HG03108 (cell line): ENCODE measurements at regions not wholly inside any gene's neighbourhood (a gene's known extent, or its start where the extent isn't known, plus 50 kb on each side); places are given as distances from the start of the nearest gene placed in this dataset.
"Not testable (repeated sequence)": the region's sequence is repeated elsewhere in the genome, so short reads cannot be mapped to it uniquely, and the experiment has no call there.

Source experiments
- ATAC-seq: cut with Tn5 transposase; IDR thresholded peaks from one replicate; pipeline ENCODE4 v1.9.1; 2021; ENCODE audit warnings: moderate library complexity; ENCODE audit not compliant: unreplicated experiment

- ATAC-seq = no peak
These were observed 61.5 kb downstream of the PRSS23 start for GRCh38 chr11:86861810-86862209.

- no peak for ATAC-seq
These were observed 63.1 kb downstream of the PRSS23 start for GRCh38 chr11:86863476-86863875.

DNA sequence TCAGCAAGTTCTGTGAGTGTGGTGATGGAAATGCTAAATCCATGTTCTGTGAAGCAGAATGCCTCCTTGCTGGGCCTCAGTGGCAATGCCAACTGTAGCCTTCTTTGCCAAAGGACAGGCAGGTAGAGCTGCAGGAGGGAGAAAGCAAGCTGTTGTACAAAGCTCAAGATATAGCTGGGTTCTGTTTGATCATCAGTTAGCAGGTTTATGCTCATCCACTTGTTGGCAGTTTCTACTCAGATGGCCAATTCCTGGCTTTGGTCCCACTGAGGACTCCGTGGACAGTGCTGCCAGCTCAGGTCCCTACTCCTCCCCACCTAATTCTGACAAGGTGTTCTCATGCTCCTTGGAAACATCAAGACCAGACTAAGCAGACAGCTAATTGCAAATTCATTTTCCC lies 65.1 kb downstream of the PRSS23 start:
- ATAC-seq = no peak

DNA sequence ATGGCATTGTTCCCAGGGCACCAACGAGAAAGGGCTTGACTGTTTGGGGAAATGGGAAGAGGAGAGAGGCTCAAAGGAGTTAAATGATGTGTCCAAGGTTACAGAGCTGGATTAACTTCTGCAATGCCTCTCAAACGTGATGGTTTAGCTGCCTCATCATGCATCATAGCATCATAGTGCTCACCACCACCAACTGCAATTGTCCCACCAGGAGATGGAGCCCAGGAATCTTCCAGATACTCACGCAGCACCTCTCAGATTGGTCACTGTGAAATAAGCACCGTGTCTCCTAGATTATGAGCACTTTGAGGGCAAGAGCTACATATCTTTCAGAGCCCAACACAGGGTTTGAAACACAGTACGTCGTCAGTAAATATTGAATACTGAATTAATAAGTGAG lies 69.2 kb downstream of the PRSS23 start:
- ATAC-seq = no peak

GRCh38 chr11:86869966-86870570 lies 69.7 kb downstream of the PRSS23 start:
- peak; percentile 58 for ATAC-seq

- no peak for ATAC-seq
These were observed 73.3 kb downstream of the PRSS23 start for GRCh38 chr11:86873573-86874083.

DNA sequence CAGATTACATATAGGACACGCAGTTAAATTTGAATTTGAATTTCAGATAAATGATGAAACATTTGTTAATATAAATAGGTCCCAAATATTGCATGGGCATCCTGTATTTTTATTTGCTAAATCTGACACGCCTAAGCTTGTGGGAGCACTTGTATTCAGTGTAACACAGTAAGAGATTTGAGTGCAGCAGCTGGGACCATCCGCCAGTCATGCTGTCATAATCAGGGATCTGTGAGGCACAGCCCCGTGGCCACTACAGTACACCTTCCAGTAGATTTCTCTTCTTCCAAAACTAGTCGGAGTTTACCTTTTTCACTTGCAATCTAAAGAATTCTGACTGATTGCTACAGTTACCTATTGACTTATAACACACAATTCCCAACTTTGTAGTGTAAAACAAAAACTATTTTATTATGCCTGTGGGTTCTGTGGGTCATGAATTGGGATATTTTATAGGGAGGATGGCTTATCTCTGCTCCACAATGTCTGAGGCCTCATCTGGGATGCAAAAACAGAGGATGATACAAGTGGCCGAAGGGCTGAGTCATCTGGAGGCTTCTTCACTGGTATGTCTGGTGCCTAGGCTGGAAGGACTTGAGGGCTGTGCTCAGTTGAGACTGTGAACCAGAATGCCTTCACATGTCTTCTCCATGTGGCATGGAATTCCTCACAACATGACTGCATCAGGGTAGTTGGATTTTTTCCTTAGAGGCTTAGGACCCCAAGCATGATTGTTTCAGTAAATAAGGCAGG lies 74.1 kb downstream of the PRSS23 start:
- no peak for ATAC-seq

DNA sequence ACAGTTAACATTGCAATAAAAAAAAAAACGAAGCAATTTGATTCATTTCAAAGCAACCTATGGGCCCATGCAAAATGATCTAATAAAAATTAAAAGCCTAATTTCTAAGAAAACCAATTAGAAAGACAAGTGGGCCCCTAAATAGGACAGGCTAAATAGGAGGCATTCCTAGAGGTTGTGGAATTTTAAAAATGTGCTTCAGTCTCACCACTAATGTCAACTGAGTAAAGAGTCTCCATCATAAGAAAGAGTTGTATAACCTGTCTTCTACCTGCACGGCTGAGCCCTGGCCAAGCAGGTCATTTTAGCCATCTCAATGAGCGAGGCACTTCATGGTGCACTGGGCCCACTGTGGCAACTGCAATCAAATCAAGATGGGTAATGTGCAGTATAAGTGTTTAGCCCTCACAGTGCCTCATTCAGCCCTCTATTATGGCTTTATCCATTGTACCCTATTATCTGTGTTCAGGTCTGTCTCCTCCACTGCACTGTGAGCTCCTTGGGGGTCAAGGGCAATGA lies 76.4 kb downstream of the PRSS23 start:
- no peak for ATAC-seq

DNA sequence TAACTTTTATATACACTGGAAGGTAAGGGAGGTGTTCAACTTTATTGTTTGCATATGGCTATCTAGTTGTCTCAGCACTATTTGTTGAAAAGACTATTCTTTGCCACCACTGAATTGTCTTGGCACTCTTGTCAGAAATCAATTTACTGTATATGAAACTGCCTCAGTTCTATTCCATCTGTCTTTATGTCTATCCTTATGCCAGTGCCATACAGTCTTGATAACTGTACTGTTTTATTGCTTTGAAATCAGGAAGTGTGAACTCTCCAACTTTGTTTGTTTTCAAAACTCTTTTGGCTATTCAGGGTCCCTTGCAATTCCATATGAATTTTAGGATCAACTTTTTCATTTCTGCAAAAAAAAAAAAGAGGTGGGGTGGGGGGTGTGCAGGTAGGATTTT lies 77.2 kb downstream of the PRSS23 start:
- ATAC-seq = no peak

DNA sequence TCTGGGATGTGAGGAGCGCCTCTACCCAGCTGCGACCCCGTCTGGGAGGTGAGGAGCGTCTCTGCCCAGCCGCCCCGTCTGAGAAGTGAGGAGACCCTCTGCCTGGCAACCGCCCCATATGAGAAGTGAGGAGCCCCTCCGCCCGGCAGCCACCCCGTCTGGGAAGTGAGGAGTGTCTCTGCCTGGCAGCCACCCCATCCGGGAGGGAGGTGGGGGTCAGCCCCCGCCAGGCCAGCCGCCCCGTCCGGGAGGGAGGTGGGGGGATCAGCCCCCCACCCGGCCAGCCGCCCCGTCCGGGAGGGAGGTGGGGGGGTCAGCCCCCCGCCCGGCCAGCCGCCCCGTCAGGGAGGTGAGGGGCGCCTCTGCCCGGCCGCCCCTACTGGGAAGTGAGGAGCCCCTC lies 76.0 kb downstream of the FZD4 start:
- not testable (repeated sequence) for ATAC-seq

DNA sequence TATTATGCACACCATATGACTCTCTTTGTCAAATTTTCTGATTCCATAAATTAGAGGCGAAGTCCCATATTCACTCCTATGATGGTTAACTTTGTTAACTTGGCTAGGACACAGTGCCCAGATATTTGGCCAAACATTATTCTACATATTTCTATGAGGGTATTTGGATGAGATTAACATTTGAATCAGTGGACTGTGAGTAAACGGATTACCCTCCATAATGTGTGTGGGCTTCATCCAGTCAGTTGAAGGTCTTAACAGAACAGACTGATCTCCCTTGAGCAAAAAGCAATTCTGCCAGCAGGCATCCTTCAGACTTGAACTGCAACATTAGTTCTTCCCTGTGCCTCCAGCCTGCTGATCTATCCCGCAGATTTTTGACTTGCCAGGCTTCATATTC lies 69.9 kb downstream of the FZD4 start:
- ATAC-seq = no peak

DNA sequence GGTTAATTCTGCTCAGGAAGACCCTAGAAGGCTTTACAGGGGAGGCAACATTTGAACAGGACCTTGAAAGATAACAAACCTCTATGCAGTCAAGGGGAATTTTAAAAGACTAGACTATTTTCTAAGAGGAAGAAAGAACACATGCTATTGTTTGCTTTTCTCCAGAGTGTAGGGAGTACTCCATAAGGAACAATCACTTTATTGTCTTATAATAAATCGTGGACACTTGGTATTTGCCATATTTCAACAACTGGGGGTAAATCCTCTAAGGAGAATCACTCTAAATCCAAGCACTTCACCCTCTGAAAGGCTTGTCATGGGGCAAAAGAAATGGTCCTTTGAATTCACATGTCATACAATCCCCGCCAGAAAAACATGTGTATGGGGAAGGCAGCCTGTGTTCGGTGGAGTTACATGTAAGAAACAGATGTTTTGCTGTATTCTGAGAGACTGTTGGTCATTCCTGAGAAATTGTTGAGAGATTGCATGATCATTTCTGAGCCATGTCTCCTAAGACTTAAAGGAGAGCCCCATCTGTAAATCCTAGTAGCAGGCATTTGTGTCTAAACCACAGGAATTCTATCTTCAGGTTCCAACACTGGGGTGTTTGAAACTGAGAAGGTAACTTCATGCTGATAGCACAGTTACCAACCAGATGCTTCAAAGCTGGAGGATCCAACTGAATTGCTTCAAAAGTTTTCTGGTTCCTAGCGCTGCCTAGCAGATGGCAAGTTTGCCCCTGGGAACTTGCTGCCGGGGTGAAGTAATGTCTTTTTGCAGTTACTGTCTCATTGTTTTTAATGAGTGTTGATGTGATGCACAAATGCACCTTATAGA lies 66.8 kb downstream of the FZD4 start:
- ATAC-seq = no peak

- no peak for ATAC-seq
These were observed 66.2 kb downstream of the FZD4 start for GRCh38 chr11:86889001-86889341.

DNA sequence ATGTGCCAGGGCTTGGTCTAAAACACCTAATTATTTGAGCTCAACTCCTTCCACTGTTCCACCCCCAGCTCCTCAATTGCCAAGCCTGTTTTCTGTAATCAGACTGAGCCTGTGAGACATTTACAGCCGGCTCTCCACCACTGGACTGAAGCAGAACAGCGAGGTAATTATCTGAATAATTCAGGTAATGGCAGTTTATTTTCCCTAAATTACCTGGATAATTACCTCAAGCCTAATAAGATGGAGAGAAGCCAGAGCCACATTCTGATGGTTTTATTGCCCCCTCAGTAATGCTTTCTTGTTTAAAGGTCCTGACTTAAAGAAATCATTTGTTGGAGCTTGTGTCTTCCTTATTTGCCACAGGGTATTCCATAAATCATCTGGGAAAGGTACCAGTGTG lies 64.2 kb downstream of the FZD4 start:
- no peak for ATAC-seq

GRCh38 chr11:86893235-86893634 lies 62.0 kb downstream of the FZD4 start:
- no peak for ATAC-seq
